GM12878 (cell line): ENCODE measurements at regions not wholly inside any gene's neighbourhood (a gene's known extent, or its start where the extent isn't known, plus 50 kb on each side); places are given as distances from the start of the nearest gene placed in this dataset.

Experiments
- ATAC-seq: fragments of 200-7000 bp; cut with Tn5 transposase; 3 replicates; pipeline ENCODE4 v1.9.1; 2020; ENCODE audit warnings: mild to moderate bottlenecking, moderate library complexity
- BruUV-seq: library from RNA; stranded (reverse); fragments of 400-500 nt; replicated peaks from 2 replicates; lab custom pipeline; 2021; lab: Mats Ljungman, UMichigan
- CTCF ChIA-PET: fragments of 300-600 bp; sonication (Branson Sonifier 250); formaldehyde crosslinking; extraction: SDS; loops from one replicate; lab custom pipeline; 2021; ENCODE audit warnings: inconsistent platforms; lab: Yijun Ruan, JAX
- POLR2A ChIA-PET: fragments of 350-600 bp; formaldehyde crosslinking; extraction: SDS; loops from one replicate; lab custom pipeline; 2021; ENCODE audit warnings: inconsistent platforms; lab: Charles Lee
- RAD21 ChIA-PET: fragments of 300-600 bp; sonication (Branson Sonifier 250); formaldehyde crosslinking; loops from one replicate; lab custom pipeline; 2023; ENCODE audit warnings: antibody characterized with exemption; ENCODE audit not compliant: unreplicated experiment; lab: Charles Lee
- SMC1A ChIA-PET: fragments of 300-600 bp; sonication (Branson Sonifier 250); formaldehyde crosslinking; loops from one replicate; lab custom pipeline; 2023; ENCODE audit not compliant: unreplicated experiment, uncharacterized antibody; lab: Charles Lee
- DNase-seq: peaks from one replicate; pipeline ENCODE4 v3.0.0-alpha.2; 2011; ENCODE audit warnings: low read depth, low spot score
- FAIRE-seq: peaks from 3 replicates; lab custom pipeline; 2011; peaks lifted over from hg19 to GRCh38; lab: Jason Lieb, UNC
- H2AFZ ChIP-seq: 2 replicates; pipeline ENCODE4 v1.6.0; 2011; ENCODE audit warnings: low read depth, low read length, control low read depth; ENCODE audit not compliant: control insufficient read depth
- H3K27ac ChIP-seq: 2 replicates; pipeline ENCODE4 v1.5.1; 2011; ENCODE audit warnings: control low read depth; ENCODE audit not compliant: control insufficient read depth, insufficient read depth
- H3K27me3 ChIP-seq, 2 experiments: replicated peaks in 1 of 2; 2 replicates each; pipeline versions ENCODE4 v1.6.0 to v1.6.1; 2011; ENCODE audit warnings: low read length in 1 of 2; ENCODE audit not compliant: control insufficient read depth in 2 of 2, insufficient read depth in 2 of 2
- H3K36me3 ChIP-seq, 2 experiments: 2 replicates each; pipeline ENCODE4 v1.5.1; 2011; ENCODE audit warnings: low read length in 1 of 2; ENCODE audit not compliant: control insufficient read depth in 2 of 2, insufficient read depth in 2 of 2
- H3K4me1 ChIP-seq: 2 replicates; pipeline ENCODE4 v1.6.1; 2011; ENCODE audit warnings: mild to moderate bottlenecking, low read length, moderate library complexity, mixed read lengths; ENCODE audit not compliant: control insufficient read depth, insufficient read depth
- H3K4me2 ChIP-seq: 2 replicates; pipeline ENCODE4 v1.6.0; 2011; ENCODE audit warnings: control low read depth; ENCODE audit not compliant: control insufficient read depth, insufficient read depth
- H3K4me3 ChIP-seq: fragments of 200-600 bp; sonication (generic); 2 replicates; pipeline ENCODE4 v1.5.1; 2016
- H3K79me2 ChIP-seq: 2 replicates; pipeline ENCODE4 v1.6.0; 2011; ENCODE audit warnings: low read length; ENCODE audit not compliant: control insufficient read depth, insufficient read depth
- H3K9ac ChIP-seq: 2 replicates; pipeline ENCODE4 v1.8.0; 2011; ENCODE audit warnings: low read length, control low read depth, mixed read lengths; ENCODE audit not compliant: control insufficient read depth, insufficient read depth
- H3K9me3 ChIP-seq: replicated peaks from 3 replicates; pipeline ENCODE4 v1.5.1; 2011; ENCODE audit warnings: mild to moderate bottlenecking, low read length; ENCODE audit not compliant: control insufficient read depth, insufficient read depth
- H4K20me1 ChIP-seq: 2 replicates; pipeline ENCODE4 v1.6.0; 2011; ENCODE audit not compliant: control insufficient read depth, insufficient read depth
- CREM ChIP-seq: IDR thresholded peaks from 2 replicates; pipeline ENCODE4 v1.6.1; 2014; ENCODE audit warnings: antibody characterized with exemption, low read depth
- DPF2 ChIP-seq: fragments of 450-650 bp; IDR thresholded peaks from 2 replicates; pipeline ENCODE4 v1.6.1; 2017; ENCODE audit warnings: mild to moderate bottlenecking
- EED ChIP-seq: sonication (generic); IDR thresholded peaks from 2 replicates; pipeline ENCODE4 v1.6.1; 2016; ENCODE audit warnings: antibody characterized with exemption, low read depth
- IKZF2 ChIP-seq, 2 experiments: fragments of 450-650 bp; IDR thresholded peaks; 2 replicates each; pipeline ENCODE4 v1.6.1; 2017; ENCODE audit warnings: mild to moderate bottlenecking in 2 of 2, moderate library complexity in 2 of 2
- NR2C2 ChIP-seq: IDR thresholded peaks from 2 replicates; pipeline ENCODE4 v1.6.1; 2011; ENCODE audit warnings: borderline replicate concordance, low read depth; ENCODE audit not compliant: control insufficient read depth, insufficient read length
- PML ChIP-seq: IDR thresholded peaks from 2 replicates; pipeline ENCODE4 v1.6.1; 2012; ENCODE audit warnings: low read length, inconsistent platforms
- POLR2AphosphoS2 ChIP-seq: IDR thresholded peaks from 2 replicates; pipeline ENCODE4 v1.6.1; 2011; ENCODE audit warnings: low read depth, mild to moderate bottlenecking, low read length, improper control_type of control experiment, moderate library complexity
- SP1 ChIP-seq: IDR thresholded peaks from one replicate; pipeline ENCODE4 v1.6.1; 2011; ENCODE audit warnings: low read depth, low read length
- SPI1 ChIP-seq: IDR thresholded peaks from 2 replicates; pipeline ENCODE4 v1.6.1; 2011; ENCODE audit warnings: low read depth, mild to moderate bottlenecking, low read length, moderate library complexity, borderline replicate concordance; ENCODE audit not compliant: insufficient read depth
- SUPT20H ChIP-seq: IDR thresholded peaks from 2 replicates; pipeline ENCODE4 v1.6.1; 2011; ENCODE audit warnings: low read depth, mild to moderate bottlenecking, low read length, moderate library complexity, borderline replicate concordance; ENCODE audit not compliant: control insufficient read depth
- SUZ12 ChIP-seq: fragments of 200-600 bp; sonication (generic); IDR thresholded peaks from one replicate; pipeline ENCODE4 v1.6.1; 2018; ENCODE audit warnings: antibody characterized with exemption, mild to moderate bottlenecking; ENCODE audit not compliant: unreplicated experiment
- WGBS: methylation state at CpG from one replicate; pipeline ENCODE4 v1.1.6; 2016; ENCODE audit warnings: low lambda C conversion rate; ENCODE audit not compliant: insufficient replicate concordance, insufficient coverage; ENCODE audit errors: missing lambda C conversion rate; 5-methylcytosine and 5-hydroxymethylcytosine counted together
- in situ Hi-C: fragments of 300-500 bp; cut with MboI; formaldehyde crosslinking; loops from 9 replicates; pipeline ENCODE4 v1.14.3; 2018; ENCODE audit warnings: mixed read lengths
- intact Hi-C: fragments of 100-400 bp; cut with micrococcal nuclease; formaldehyde crosslinking; loops from one replicate; pipeline ENCODE4 v1.14.2; 2022; ENCODE audit not compliant: unreplicated experiment
- TF ChIP-seq, protein P1 (sequence below): IDR thresholded peaks from 2 replicates; pipeline ENCODE4 v1.6.1; 2011; ENCODE audit warnings: borderline replicate concordance, low read depth, mild to moderate bottlenecking, moderate library complexity, mixed read lengths, low read length; ENCODE audit not compliant: insufficient read depth; ENCODE audit errors: extremely low read length
- TF ChIP-seq, protein P2 (sequence below): fragments of 450-650 bp; IDR thresholded peaks from 2 replicates; pipeline ENCODE4 v1.6.1; 2017; ENCODE audit warnings: mild to moderate bottlenecking, moderate library complexity
- TF ChIP-seq, protein P3 (sequence below): IDR thresholded peaks from 2 replicates; pipeline ENCODE4 v1.6.1; 2012; ENCODE audit warnings: low read length, inconsistent platforms
- TF ChIP-seq, protein P4 (sequence below): fragments of 450-650 bp; IDR thresholded peaks from 2 replicates; pipeline ENCODE4 v1.6.1; 2017; ENCODE audit warnings: borderline replicate concordance

GRCh38 chr20:60510356-60510755 lies 552.1 kb downstream of the CDH26 start:
- WGBS: 1% methylated on average over 4 of the region's 4 CpGs
- no peak overlapping the region for H3K27ac ChIP-seq
- H4K20me1 ChIP-seq: no peaks in the 10 kb centered on the region
- BruUV-seq: no TSS peak
- no peak overlapping the region for H2AFZ ChIP-seq
- H3K4me3 ChIP-seq: no peak overlapping the region
- H3K9me3 ChIP-seq: no peaks in the 10 kb centered on the region
- H3K9ac ChIP-seq: no peak overlapping the region
- ChIA-PET CTCF (no interaction called here), RAD21 (no interaction called here), SMC1A (no interaction called here), POLR2A (no interaction called here)
- H3K4me1 ChIP-seq: no peaks in the 10 kb centered on the region
- FAIRE-seq: no peak
- in situ Hi-C loops (no loop called here), intact Hi-C loops (no loop called here)
- no peak for DNase-seq
- H3K36me3 ChIP-seq: no peaks in the 10 kb centered on the region
- no peaks in the 10 kb centered on the region for H3K27me3 ChIP-seq
- no peak overlapping the region for H3K4me2 ChIP-seq
- H3K79me2 ChIP-seq: no peaks in the 10 kb centered on the region
- ATAC-seq: no peak
- TF ChIP-seq PML: no peak
- no peak for TF ChIP-seq POLR2AphosphoS2
- TF ChIP-seq SUZ12: no peak
- no peak for TF ChIP-seq SUPT20H
- TF ChIP-seq, protein P1, sequence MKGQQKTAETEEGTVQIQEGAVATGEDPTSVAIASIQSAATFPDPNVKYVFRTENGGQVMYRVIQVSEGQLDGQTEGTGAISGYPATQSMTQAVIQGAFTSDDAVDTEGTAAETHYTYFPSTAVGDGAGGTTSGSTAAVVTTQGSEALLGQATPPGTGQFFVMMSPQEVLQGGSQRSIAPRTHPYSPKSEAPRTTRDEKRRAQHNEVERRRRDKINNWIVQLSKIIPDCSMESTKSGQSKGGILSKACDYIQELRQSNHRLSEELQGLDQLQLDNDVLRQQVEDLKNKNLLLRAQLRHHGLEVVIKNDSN: no peak
- no peak for TF ChIP-seq CREM
- TF ChIP-seq DPF2: no peak
- no peak for TF ChIP-seq EED
- TF ChIP-seq, protein P2, sequence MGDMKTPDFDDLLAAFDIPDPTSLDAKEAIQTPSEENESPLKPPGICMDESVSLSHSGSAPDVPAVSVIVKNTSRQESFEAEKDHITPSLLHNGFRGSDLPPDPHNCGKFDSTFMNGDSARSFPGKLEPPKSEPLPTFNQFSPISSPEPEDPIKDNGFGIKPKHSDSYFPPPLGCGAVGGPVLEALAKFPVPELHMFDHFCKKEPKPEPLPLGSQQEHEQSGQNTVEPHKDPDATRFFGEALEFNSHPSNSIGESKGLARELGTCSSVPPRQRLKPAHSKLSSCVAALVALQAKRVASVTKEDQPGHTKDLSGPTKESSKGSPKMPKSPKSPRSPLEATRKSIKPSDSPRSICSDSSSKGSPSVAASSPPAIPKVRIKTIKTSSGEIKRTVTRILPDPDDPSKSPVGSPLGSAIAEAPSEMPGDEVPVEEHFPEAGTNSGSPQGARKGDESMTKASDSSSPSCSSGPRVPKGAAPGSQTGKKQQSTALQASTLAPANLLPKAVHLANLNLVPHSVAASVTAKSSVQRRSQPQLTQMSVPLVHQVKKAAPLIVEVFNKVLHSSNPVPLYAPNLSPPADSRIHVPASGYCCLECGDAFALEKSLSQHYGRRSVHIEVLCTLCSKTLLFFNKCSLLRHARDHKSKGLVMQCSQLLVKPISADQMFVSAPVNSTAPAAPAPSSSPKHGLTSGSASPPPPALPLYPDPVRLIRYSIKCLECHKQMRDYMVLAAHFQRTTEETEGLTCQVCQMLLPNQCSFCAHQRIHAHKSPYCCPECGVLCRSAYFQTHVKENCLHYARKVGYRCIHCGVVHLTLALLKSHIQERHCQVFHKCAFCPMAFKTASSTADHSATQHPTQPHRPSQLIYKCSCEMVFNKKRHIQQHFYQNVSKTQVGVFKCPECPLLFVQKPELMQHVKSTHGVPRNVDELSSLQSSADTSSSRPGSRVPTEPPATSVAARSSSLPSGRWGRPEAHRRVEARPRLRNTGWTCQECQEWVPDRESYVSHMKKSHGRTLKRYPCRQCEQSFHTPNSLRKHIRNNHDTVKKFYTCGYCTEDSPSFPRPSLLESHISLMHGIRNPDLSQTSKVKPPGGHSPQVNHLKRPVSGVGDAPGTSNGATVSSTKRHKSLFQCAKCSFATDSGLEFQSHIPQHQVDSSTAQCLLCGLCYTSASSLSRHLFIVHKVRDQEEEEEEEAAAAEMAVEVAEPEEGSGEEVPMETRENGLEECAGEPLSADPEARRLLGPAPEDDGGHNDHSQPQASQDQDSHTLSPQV: no peak
- TF ChIP-seq NR2C2: no peak
- TF ChIP-seq, protein P3, sequence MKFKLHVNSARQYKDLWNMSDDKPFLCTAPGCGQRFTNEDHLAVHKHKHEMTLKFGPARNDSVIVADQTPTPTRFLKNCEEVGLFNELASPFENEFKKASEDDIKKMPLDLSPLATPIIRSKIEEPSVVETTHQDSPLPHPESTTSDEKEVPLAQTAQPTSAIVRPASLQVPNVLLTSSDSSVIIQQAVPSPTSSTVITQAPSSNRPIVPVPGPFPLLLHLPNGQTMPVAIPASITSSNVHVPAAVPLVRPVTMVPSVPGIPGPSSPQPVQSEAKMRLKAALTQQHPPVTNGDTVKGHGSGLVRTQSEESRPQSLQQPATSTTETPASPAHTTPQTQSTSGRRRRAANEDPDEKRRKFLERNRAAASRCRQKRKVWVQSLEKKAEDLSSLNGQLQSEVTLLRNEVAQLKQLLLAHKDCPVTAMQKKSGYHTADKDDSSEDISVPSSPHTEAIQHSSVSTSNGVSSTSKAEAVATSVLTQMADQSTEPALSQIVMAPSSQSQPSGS: no peak
- TF ChIP-seq SP1: no peak
- TF ChIP-seq, protein P4, sequence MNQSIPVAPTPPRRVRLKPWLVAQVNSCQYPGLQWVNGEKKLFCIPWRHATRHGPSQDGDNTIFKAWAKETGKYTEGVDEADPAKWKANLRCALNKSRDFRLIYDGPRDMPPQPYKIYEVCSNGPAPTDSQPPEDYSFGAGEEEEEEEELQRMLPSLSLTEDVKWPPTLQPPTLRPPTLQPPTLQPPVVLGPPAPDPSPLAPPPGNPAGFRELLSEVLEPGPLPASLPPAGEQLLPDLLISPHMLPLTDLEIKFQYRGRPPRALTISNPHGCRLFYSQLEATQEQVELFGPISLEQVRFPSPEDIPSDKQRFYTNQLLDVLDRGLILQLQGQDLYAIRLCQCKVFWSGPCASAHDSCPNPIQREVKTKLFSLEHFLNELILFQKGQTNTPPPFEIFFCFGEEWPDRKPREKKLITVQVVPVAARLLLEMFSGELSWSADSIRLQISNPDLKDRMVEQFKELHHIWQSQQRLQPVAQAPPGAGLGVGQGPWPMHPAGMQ: no peak
- TF ChIP-seq SPI1: no peak
- TF ChIP-seq IKZF2 (IDR thresholded peaks at IDR 0.05): no peak
